ENCODE measurements at regions not wholly inside any gene's neighbourhood (a gene's known extent, or its start where the extent isn't known, plus 50 kb on each side); places are given as distances from the start of the nearest gene placed in this dataset.

DNA sequence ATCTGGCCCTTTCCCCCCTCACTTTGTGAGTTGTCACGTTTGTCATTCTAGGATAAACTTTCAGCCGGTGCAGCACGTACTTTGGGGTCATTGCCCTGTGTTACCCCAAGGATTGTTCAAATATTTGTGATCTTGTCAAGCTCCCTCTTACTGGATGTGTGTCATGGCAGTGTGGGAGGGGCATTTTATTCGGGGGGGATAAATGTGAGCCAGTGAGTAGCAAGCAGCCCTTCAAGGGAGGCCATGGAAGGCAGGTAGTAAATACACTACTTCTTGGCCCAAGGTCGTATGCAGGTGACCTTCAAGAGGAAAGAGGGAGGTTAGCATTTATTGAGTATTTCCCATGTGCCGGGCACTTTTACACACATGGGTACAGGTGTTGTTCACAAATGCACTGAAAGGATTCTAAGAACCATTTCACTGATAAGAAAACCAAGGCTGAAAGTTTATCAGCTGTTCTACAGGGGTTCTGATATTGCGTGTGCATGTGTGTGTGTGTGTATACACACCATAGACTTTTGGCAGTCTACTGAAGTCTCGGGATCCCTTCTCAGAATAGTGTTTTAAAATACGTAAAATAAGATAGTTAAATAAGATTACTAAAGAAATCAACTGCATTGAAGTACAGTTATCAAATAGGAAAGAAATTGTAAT is 410.3 kb upstream of the TBX3 start:
- DNase-seq, result no peak

DNA sequence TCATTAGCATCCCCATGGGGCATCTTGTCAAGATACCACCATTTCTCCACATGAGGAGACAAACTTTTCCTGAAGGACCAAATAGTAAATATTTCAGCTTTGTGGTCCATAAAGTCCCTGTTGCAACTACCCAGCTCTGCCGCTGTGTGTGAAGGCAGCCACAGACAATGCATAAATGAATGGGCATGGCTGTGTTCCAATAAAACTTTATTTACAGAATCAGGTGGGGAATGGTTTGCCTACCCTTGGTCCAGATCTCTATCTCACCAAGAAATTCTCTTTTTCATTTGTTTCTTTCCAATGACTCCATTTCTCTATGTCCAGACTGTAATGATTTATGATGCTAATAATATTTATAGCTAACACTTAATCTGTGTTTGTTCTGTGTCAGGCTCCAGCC is 409.3 kb upstream of the TBX3 start:
- DNase-seq, result no peak

DNA sequence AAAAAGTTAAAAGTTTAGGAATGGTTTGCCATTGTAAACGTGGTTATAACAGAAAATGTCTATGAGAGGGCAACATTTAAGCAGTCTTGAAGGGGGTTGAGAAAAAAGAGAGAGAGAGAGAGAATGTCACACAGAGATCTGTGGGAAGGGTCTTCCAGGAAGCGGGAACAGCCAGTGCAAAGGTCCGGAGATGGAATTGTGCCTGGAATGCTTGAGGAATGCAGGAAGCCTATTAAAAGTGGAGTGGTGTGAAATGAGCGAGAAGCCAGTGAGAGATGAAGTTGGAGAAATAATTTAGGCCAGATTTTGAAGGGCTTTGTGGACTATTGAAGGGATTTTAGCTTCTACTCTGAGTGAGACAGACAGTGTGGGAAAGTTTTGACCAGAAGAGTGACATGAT is 406.8 kb upstream of the TBX3 start:
- no peak for DNase-seq

- no peak for DNase-seq
Observed at GRCh38 chr12:115088995-115089841, 405.2 kb upstream of the TBX3 start.

- DNase-seq, result no peak
Observed at GRCh38 chr12:115088328-115088994, 404.5 kb upstream of the TBX3 start.

DNA sequence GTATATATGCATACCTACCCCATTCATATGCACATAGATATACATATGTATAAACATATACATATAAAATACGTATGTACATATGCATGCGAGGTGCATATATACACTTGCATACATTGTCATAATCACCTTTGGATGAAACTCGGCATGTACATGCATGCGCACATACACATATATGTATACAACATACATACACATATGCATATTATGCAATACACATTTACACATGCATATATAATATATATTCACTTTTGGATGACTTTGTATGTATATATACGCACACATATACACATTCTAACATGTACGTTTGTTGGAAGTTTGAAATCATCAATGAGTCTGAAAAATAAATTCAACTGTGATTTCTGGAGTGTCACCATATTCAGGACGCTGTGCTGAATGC is 401.6 kb upstream of the TBX3 start:
- DNase-seq, result no peak

- DNase-seq, result no peak
Observed at GRCh38 chr12:115079760-115080159, 395.8 kb upstream of the TBX3 start.

DNA sequence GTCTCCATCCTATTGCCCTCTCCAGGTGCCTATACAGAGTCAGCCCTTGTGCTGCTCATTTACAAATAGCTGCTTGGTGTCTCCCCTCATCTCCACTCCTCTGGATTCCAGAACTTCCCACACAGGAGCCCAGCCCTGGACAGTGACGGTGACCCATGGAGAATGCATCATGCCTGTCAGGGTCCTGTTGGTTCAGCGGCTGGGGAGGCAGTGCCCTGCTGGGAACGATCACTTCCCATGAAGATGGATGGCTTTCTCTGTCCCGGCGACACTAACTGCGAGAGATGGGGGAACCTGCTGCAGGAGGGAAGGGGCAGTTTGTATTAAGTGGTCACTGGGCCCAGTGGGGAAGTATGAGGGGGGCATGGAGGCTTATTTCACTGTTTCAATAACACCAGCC is 395.0 kb upstream of the TBX3 start:
- no peak for DNase-seq

- no peak for DNase-seq
Observed at GRCh38 chr12:115078334-115078733, 394.4 kb upstream of the TBX3 start.

DNA sequence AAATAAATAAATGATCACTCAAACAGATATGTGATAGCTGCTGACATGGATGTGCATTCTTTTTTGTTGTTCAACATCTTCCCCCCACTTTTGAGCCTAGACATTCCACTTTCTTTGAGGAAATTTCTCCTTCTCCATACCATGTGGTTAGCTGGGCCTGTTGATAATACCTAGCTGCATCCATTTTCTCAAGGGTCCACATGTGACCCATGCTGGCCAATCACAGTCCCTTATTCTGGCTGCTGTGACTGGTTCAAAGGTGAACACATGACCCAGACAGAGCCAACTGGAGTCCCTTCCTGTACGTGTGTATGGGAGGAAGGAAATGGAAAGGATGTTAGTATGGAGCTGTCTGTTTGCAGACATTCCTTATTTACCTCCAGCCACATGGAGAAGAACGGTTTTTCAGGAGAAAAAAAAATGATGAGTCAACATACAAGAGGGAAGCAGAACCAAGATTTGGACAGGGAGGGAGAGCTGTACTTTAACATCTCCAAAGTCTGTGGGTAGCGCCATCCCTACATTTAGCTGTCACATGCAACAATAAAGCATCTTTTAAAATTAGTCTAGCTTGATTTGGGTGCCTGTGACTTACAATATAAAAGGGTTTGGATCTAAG is 391.7 kb upstream of the TBX3 start:
- DNase-seq, result no peak

- no peak for DNase-seq
Observed at GRCh38 chr12:115074617-115075016, 390.6 kb upstream of the TBX3 start.

DNA sequence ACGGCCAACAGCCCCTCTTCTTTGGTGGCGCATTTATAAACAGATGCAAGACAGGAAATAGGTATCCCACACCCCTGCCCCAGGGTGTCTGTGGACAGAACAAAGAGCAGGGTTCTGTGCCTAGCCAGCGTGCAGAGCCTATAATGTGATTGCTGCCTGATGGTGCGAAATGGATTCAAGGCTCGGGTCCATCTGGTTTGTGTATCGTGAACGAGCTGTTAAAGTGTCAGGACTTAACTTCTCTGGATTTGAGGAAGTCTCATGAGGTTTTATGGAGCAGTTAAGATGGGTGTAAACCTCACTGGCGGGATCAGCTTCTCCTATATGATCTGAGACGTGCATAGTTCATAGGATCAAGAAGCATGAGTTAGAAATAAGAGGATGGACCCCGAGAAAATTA is 388.7 kb upstream of the TBX3 start:
- no peak for DNase-seq

DNA sequence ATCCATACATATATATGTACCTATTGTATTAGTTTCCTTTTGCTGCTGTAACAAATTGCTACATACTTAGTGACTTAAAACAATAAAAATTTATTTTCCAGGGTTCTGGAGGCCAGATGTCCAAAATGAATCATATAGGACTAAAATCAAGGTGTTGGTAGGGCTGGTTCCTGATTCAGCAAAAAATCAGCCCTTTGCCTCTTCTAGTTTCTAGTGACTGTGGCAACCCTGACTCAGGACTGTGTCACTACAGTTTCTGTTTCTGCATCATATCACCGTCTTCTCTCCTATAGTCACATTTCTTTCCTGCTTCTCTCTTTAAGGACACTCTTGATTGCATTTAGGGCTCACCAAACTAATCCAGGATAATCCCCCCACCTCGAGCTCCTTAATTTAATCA is 386.3 kb upstream of the TBX3 start:
- no peak for DNase-seq

DNA sequence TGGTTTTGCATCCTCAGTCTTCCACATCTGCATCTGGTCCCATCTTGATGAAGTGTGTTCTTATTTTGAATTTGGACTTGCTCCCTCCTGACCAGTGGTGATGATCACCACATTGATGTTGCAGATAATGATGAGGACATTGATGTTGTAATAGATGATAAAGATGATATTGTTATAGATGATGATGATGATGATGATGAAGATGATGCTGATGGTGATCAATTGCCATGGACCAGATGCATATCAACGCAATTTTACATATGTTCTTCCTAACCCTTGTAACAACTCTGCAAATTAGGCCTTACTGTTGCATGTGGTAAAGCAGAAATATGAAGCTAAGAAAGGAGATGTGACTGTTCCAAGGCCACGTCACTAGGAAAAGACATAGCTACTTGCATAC is 380.3 kb upstream of the TBX3 start:
- DNase-seq, result no peak

- DNase-seq, result no peak
Observed at GRCh38 chr12:115062741-115063140, 378.8 kb upstream of the TBX3 start.

GRCh38 chr12:115060477-115061168 is 376.6 kb upstream of the TBX3 start:
- DNase-seq, result no peak

DNA sequence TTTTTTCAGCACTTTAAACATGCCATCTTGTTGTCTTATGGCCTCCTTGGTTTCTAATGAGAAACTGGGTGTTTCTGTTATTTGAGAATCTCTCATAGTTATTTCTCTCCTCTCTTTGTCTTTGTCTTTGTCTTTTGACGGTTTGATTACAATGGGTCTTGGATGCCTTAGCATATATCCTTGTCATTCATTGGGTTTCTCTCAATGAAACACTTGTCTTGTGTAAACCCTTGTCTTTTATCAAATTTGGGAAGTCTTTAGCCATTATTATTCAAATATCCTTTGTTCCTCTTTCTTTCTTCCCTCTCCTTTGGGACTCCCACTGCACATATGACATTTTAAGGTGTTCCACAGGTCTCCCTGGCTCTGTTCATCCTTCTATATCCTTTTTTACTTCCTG is 373.5 kb upstream of the TBX3 start:
- DNase-seq, result no peak

- DNase-seq, result no peak
Observed at GRCh38 chr12:115051378-115051777, 367.4 kb upstream of the TBX3 start.

DNA sequence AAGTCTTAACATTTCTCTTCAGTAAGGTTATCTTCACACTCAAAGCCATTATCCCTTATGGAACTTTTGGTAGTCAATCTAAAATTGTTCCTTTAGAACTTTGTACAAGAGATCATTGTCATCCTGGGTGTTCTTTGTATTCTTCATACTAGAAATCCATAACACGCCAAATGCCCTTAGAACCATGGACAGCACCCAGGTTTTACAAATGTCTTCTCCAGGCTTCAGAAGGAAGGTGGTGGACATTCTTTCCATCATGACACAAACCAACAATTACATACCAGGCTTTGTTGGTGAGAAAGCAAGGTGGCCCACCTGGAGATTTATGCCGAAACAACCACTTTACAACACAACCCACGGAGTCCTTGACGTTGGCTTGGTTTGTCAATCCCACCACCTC is 365.6 kb upstream of the TBX3 start:
- no peak for DNase-seq

- no peak for DNase-seq
Observed at GRCh38 chr12:115046805-115047204, 362.8 kb upstream of the TBX3 start.

DNA sequence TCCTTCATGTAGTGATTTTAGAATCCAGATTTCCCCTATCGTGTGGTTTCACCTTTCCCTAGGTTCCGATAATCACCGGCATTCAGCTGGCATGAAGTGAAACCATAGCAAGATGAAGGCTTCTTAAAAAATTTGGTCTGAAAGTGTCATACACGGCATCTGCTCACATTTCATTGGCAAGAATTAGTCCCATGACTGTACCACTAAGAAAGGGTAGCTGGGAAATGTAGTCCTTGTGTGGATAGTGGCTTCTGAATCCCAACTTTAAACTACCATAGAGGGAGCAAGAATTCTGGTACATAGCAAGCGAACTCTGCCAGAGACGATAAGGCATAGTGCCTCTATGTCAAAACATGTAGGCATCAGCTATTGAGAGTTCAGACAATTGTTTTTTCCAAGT is 360.1 kb upstream of the TBX3 start:
- no peak for DNase-seq

DNA sequence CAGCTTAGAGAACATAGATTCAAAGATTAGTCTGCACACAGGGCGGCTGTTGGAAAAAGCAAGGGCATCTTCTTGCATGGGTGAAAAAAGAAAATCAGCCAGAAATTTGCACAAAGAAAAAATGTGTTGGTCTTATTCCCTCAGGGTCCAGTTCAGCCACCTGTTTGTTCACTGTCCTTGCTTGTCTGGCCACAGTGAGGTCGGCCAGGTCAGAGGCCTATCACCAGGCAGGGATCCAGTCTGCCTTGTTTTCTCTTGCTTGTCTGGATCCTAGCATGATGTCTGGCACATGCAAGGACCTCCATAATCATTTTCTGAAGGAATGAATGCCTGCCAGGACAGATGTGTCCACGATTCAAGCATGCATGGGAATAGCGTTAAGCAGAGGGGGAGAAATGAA is 359.1 kb upstream of the TBX3 start:
- DNase-seq, result no peak

DNA sequence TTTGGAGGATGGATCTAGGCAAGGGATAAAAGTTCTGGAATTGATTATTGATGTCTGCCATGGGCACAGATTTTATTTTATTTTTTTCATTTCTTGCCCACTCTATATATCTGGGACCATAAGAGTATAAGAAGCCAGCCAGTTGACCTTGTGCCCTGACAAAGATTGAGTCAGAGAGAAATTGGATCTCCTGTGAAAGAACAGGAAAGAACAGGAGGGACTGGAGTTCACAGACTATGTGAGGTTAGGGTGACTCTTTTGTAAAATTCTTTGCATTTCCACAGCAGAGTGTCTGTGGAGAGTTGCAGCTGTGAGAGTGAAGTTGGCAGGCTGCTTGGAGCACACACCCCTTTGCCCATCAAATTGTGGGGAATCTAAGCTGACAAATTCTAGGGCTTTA is 358.4 kb upstream of the TBX3 start:
- no peak for DNase-seq

Data from NCI-H446 treated with DMSO at 0.1 percent for 48 hours (cell line).